ENCODE measurements at regions not wholly inside any gene's neighbourhood (a gene's known extent, or its start where the extent isn't known, plus 50 kb on each side); places are given as distances from the start of the nearest gene placed in this dataset.

- TF ChIP-seq CTCF (conservative IDR thresholded peaks at IDR 0.05; ENCODE audit: low read length) (no peak), EZH2phosphoT487 (IDR thresholded peaks at IDR 0.05; ENCODE audit: borderline replicate concordance) (no peak)
Measured at GRCh38 chr1:106396020-106396419, 660.5 kb upstream of the PRMT6 start.
